MM.1S (cell line): ENCODE measurements at regions not wholly inside any gene's neighbourhood (a gene's known extent, or its start where the extent isn't known, plus 50 kb on each side); places are given as distances from the start of the nearest gene placed in this dataset.
"Not testable (repeated sequence)": the region's sequence is repeated elsewhere in the genome, so short reads cannot be mapped to it uniquely, and the experiment has no call there.

Experiments used
- DNase-seq: peaks from one replicate; pipeline ENCODE4 v3.0.0-alpha.2; 2015
- H2AFZ ChIP-seq: fragments of 300-600 bp; sonication (generic); 2 replicates; pipeline ENCODE4 v1.6.0; 2016; ENCODE audit warnings: antibody characterized with exemption, low read length
- H3F3A ChIP-seq: fragments of 300-600 bp; sonication (generic); 2 replicates; pipeline ENCODE4 v1.6.1; 2016; ENCODE audit warnings: mild to moderate bottlenecking, antibody characterized with exemption, low read length, moderate library complexity, mixed read lengths; ENCODE audit not compliant: insufficient read depth
- H3K27ac ChIP-seq: fragments of 300-600 bp; sonication (generic); 2 replicates; pipeline ENCODE4 v1.5.1; 2016; ENCODE audit warnings: mild to moderate bottlenecking, low read length
- H3K27me3 ChIP-seq: fragments of 300-600 bp; sonication (generic); replicated peaks from 2 replicates; pipeline ENCODE4 v1.6.0; 2016; ENCODE audit warnings: low read length; ENCODE audit not compliant: insufficient read depth
- H3K36me3 ChIP-seq: fragments of 300-600 bp; sonication (generic); replicated peaks from 2 replicates; pipeline ENCODE4 v1.6.1; 2016; ENCODE audit warnings: mild to moderate bottlenecking, low read length, mixed read lengths; ENCODE audit not compliant: insufficient read depth
- H3K4me1 ChIP-seq: fragments of 300-600 bp; sonication (generic); 2 replicates; pipeline ENCODE4 v1.6.1; 2016; ENCODE audit warnings: low read length, mixed read lengths
- H3K4me2 ChIP-seq: fragments of 300-600 bp; sonication (generic); 2 replicates; pipeline ENCODE4 v1.6.0; 2016; ENCODE audit warnings: low read depth, low read length
- H3K4me3 ChIP-seq: fragments of 300-600 bp; sonication (generic); 2 replicates; pipeline ENCODE4 v1.5.1; 2016; ENCODE audit warnings: low read length, mixed read lengths
- H3K79me2 ChIP-seq: fragments of 300-600 bp; sonication (generic); 2 replicates; pipeline ENCODE4 v1.6.1; 2016; ENCODE audit warnings: mixed run types, low read length, mixed read lengths
- H3K9ac ChIP-seq: fragments of 300-600 bp; sonication (generic); 2 replicates; pipeline ENCODE4 v1.6.1; 2016; ENCODE audit warnings: low read length, mixed read lengths
- H3K9me2 ChIP-seq: fragments of 300-600 bp; sonication (generic); replicated peaks from 2 replicates; pipeline ENCODE4 v1.6.1; 2016; ENCODE audit warnings: mild to moderate bottlenecking, low read length, mixed read lengths; ENCODE audit not compliant: insufficient read depth
- H3K9me3 ChIP-seq: fragments of 300-600 bp; sonication (generic); replicated peaks from 2 replicates; pipeline ENCODE4 v1.6.1; 2016; ENCODE audit warnings: mild to moderate bottlenecking, low read length, mixed read lengths; ENCODE audit not compliant: insufficient read depth
- H4K20me1 ChIP-seq: fragments of 300-600 bp; sonication (generic); 2 replicates; pipeline ENCODE4 v1.6.1; 2016; ENCODE audit warnings: mild to moderate bottlenecking, low read length, moderate library complexity, mixed read lengths; ENCODE audit not compliant: insufficient read depth
- EZH2 ChIP-seq: fragments of 300-600 bp; sonication (generic); optimal IDR thresholded peaks from 2 replicates; pipeline ENCODE3; 2017; ENCODE audit warnings: low read depth, mild to moderate bottlenecking, antibody characterized with exemption, low read length, mixed read lengths
- EZH2phosphoT487 ChIP-seq: fragments of 300-600 bp; sonication (generic); IDR thresholded peaks from 2 replicates; pipeline ENCODE4 v1.6.1; 2018; ENCODE audit warnings: antibody characterized with exemption, low read length
- TF ChIP-seq, protein P1 (sequence below): fragments of 300-600 bp; sonication (generic); IDR thresholded peaks from 2 replicates; pipeline ENCODE4 v1.5.1; 2016; ENCODE audit warnings: antibody characterized with exemption, low read length, mixed read lengths

DNA sequence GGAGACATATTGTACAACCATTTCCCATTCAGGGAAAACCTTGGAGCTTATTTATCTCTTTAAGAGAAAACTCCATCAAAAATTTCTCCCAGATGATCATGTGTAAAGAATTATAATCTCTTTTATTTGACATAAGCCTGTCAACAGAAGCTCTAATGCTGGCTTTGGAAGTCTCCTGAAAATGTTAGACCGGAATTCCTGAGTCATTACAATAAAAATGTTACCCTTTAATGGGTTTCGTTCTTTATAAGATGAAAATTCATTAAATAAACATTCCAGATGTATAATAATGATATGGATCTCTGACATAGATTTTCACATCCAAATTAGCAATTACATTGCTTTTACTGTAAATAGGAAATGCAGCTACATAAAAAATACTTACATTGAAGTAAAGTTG is 1036.4 kb downstream of the EFNA5 start:
- Histone ChIP-seq H4K20me1 (no peaks in the 10 kb centered on the region), H3K9me2 (no peaks in the 10 kb centered on the region), H3K9me3 (no peaks in the 10 kb centered on the region), H3K79me2 (no peaks in the 10 kb centered on the region), H3K4me2 (no peak overlapping the region), H2AFZ (no peak overlapping the region), H3K4me3 (no peak overlapping the region), H3K9ac (no peak overlapping the region), H3K27ac (no peak overlapping the region), H3K4me1 (0 out of 2 replicates have a peak, but pooled peaks cover 4% of the 10 kb centered on the region), H3K27me3 (no peaks in the 10 kb centered on the region), H3K36me3 (no peaks in the 10 kb centered on the region), H3F3A (no peaks in the 10 kb centered on the region)
- no peak for DNase-seq
- TF ChIP-seq EZH2: no peak

DNA sequence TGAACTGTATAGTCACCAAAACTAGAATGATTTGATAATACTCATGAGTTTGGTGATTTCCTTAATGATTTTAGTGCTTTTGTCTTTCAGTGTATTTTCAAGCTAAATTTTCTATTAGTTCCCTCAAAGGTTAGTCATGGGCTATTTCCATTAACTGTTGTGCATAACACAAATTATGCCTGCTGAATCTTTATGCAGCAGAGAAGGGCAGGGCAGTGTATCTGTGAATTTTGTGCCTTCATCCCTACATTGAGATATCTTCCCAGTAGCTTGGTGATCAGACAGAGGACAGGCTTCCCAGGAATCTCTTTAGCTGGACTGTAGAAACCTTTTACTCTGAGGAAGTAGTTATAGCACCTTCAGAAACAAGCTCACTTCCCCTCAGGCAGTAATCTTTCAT is 1036.9 kb downstream of the EFNA5 start:
- no peaks in the 10 kb centered on the region for H4K20me1 ChIP-seq
- H3K4me2 ChIP-seq: no peak overlapping the region
- H3K9ac ChIP-seq: no peak overlapping the region
- H3K27me3 ChIP-seq: no peaks in the 10 kb centered on the region
- H3K4me1 ChIP-seq: 0 out of 2 replicates have a peak, but pooled peaks cover 4% of the 10 kb centered on the region
- H2AFZ ChIP-seq: no peak overlapping the region
- no peaks in the 10 kb centered on the region for H3K9me3 ChIP-seq
- DNase-seq: no peak
- no peak overlapping the region for H3K27ac ChIP-seq
- no peak overlapping the region for H3K4me3 ChIP-seq
- H3K79me2 ChIP-seq: no peaks in the 10 kb centered on the region
- H3F3A ChIP-seq: no peaks in the 10 kb centered on the region
- H3K9me2 ChIP-seq: no peaks in the 10 kb centered on the region
- TF ChIP-seq, protein P1, sequence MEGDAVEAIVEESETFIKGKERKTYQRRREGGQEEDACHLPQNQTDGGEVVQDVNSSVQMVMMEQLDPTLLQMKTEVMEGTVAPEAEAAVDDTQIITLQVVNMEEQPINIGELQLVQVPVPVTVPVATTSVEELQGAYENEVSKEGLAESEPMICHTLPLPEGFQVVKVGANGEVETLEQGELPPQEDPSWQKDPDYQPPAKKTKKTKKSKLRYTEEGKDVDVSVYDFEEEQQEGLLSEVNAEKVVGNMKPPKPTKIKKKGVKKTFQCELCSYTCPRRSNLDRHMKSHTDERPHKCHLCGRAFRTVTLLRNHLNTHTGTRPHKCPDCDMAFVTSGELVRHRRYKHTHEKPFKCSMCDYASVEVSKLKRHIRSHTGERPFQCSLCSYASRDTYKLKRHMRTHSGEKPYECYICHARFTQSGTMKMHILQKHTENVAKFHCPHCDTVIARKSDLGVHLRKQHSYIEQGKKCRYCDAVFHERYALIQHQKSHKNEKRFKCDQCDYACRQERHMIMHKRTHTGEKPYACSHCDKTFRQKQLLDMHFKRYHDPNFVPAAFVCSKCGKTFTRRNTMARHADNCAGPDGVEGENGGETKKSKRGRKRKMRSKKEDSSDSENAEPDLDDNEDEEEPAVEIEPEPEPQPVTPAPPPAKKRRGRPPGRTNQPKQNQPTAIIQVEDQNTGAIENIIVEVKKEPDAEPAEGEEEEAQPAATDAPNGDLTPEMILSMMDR: no peak
- no peak for TF ChIP-seq EZH2
- TF ChIP-seq EZH2phosphoT487: no peak
- H3K36me3 ChIP-seq: no peaks in the 10 kb centered on the region

DNA sequence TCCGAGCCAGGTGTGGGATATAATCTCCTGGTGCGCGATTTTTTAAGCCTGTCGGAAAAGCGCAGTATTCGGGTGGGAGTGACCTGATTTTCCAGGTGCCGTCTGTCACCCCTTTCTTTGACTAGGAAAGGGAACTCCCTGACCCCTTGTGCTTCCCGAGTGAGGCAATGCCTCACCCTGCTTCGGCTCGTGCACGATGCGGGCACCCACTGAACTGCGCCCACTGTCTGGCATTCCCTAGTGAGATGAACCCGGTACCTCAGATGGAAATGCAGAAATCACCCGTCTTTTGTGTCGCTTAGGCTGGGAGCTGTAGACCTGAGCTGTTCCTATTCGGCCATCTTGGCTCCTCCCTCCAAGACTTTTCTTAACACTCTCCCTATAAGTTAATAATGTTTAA is 1042.3 kb downstream of the EFNA5 start:
- not testable (repeated sequence) for H3K27ac ChIP-seq, H3K27me3 ChIP-seq, H3K79me2 ChIP-seq, H3F3A ChIP-seq, H3K4me2 ChIP-seq, H2AFZ ChIP-seq, H3K4me3 ChIP-seq, H3K4me1 ChIP-seq, H4K20me1 ChIP-seq, H3K9me2 ChIP-seq, H3K9me3 ChIP-seq, H3K36me3 ChIP-seq, H3K9ac ChIP-seq, DNase-seq

DNA sequence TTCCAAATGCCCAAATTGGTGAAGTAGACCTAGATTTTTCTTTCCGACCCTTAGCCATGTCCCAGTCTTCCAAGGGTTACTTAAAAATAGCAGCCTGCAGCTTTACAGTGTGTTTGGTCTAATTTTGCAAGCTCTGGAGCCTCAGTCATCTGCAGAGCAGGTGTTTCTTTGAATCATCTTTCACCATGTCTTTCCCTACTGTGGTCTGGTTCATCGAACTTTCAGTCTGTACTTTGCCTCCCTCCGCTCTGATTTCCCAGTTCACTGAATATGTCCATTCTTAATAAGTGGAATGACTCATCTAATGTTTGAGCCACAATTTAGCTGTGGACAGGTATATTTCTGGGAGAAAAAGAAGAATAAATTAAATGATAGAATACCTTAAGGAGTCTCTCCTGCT is 1060.7 kb downstream of the EFNA5 start:
- Histone ChIP-seq H3K9ac (no peak overlapping the region), H3K36me3 (no peaks in the 10 kb centered on the region), H3K9me3 (no peaks in the 10 kb centered on the region), H3K4me2 (no peak overlapping the region), H3K79me2 (no peaks in the 10 kb centered on the region), H2AFZ (no peak overlapping the region), H3K27me3 (no peaks in the 10 kb centered on the region), H3F3A (no peaks in the 10 kb centered on the region), H3K9me2 (no peaks in the 10 kb centered on the region), H3K27ac (no peak overlapping the region), H3K4me3 (no peak overlapping the region), H3K4me1 (no peaks in the 10 kb centered on the region), H4K20me1 (no peaks in the 10 kb centered on the region)
- DNase-seq: no peak
- no peak for TF ChIP-seq EZH2
- TF ChIP-seq, protein P1: no peak
